T-helper 22 cell (primary cell): ENCODE measurements at regions not wholly inside any gene's neighbourhood (a gene's known extent, or its start where the extent isn't known, plus 50 kb on each side); places are given as distances from the start of the nearest gene placed in this dataset.
"Not testable (repeated sequence)": the region's sequence is repeated elsewhere in the genome, so short reads cannot be mapped to it uniquely, and the experiment has no call there.

ENCODE experiments used
- DNase-seq: peaks from one replicate; pipeline ENCODE4 v3.0.0-alpha.2; 2020; ENCODE audit warnings: low read depth

DNA sequence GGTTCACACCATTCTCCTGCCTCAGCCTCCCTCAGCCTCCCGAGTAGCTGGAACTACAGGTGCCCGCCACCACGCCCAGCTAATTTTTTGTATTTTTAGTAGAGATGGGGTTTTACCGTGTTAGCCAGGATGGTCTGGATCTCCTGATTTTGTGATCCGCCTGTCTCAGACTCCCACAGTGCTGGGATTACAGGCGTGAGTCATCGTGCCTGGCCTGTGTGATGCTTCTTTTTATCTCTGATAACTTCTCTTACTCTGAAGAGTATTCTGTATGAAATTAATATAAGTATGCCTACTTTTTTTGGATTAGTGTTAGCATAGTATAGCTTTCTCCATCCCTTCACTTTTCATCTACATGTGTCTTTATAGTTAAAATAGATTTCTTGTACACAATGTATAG, 180.8 kb upstream of the GALNT15 start:
- not testable (repeated sequence) for DNase-seq

DNA sequence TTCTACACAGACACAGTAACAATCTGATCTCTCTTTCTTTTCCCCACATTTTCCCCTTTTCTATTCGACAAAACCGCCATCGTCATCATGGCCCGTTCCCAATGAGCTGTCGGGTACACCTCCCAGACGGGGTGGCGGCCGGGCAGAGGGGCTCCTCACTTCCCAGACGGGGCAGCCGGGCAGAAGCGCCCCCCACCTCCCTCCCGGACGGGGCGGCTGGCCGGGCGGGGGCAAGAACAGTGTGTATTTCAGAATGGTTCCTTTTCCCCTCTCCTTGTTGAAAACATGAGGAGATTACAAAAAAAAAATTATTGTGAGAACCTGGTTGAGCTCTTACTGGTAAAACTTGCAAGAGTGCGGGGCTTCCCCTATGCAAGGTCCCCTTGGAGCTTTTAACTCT, 178.0 kb upstream of the GALNT15 start:
- not testable (repeated sequence) for DNase-seq

DNA sequence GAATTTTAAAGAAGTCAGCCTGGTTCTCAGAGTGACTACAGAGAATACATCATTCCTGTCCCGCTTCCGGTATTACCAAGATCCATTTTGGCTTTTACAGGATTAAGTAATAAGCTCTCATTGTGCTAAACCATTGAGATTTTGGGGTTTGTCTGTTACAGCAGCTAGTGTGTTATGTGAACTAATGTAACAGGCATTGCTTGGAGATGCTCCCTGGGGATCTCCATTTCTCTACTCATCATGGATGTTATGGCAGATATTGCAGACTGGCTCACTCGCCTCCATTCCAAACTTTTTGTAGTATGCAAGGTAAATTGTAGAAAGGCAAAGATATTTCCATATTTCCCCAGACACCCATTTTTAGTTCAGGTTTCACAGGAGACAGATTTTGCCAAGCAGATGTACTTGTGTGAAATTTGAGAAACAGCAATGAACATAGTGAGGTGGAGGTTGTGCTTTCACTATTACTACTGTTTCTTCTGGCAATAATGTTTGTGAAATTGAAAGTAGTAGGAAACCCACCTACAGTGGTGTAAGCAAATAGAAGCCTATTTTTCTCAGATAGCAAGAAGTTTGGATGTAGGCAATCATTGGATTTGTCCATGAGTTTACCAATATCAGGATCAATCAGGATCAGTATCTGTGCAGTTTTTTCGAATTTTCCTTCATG, 177.1 kb upstream of the GALNT15 start:
- no peak for DNase-seq

DNA sequence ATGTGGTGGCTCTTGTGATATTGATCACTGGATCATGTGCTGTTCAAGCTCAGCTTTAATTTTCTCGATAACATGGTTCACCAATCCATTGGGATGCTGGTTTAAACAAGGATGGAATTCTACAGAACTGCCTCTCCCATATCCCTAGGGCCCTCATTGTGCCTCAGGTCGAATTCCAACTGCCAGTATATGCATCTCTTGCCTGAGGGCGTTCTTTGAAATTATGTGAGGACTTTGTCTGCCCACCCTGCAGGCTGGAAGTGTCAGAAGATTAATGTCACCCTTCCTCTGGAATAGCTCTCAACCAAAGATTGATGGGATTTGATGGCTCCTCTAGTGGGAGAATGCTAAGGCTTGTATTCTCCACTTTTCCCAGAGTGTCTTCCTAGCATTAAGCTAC, 175.6 kb upstream of the GALNT15 start:
- DNase-seq = no peak

DNA sequence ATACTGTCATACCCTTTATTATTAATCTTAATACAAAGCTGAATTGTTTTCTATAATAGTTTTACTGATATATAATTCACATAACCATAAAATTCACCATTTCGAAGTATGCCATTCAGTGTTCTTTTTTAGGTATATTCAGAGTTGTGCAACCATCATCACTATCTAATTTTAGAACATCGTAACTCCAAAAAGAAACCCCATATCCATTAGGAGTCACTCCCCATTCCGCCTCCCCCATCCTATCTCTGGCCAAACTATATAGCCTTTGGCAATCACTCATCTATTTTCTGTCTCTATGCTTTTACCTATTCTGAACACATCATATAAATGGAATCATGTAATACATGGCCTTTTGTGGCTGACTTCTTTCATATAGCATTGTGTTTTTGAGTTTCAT, 169.7 kb upstream of the GALNT15 start:
- no peak for DNase-seq

DNA sequence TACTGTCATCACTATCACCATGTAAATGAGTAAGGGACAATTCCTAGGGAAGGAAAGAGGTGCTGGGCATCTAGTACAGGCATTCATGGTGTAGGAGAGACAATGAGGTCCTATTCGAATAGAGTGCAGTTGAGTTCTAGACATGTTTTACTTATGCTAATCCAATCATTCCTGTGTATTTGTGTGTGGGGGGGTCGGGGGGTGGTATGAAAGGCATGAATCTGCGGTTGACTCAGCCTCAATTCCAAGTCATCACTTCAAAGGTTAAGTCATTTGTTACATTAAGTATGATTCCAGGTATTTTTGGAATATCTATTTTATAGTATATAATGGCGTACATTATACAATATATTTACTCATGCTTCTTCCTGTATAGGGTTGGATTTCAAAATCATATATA, 163.1 kb upstream of the GALNT15 start:
- no peak for DNase-seq

DNA sequence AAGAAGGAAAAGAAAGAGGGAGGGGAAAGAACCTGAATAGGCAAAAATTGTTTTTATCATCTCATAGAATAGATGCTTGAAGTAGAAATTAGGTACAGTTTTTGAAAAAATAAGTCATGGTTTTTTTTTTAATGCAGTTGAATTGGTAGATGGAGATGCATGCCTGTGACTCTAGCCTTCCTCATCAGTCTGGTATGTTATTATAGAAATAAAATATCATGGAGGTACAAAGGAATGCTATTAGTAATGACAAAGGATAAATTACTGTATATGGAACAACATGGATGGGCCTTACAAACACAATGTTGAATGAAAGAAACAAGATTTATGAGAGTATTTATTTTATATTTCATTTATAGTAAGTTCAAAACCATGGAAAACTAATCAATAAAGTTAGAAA, 162.4 kb upstream of the GALNT15 start:
- no peak for DNase-seq

DNA sequence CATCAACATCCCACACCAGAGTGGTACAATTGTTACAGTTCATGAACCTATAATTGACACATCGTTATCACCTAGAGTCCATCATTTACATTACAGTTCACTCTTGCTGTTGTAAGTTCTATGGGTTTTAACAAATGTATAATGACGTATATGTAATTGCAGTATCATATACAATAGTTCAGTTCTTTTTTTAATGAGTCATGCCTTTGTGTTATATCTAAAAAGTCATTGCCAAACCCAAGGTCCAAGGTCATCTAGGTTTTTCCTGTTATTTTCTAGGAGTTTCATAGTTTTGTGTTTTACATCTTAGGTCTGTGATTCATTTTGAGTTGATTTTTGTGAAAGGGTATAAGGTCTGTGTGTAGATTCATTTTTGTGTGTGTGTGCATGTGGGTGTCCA, 160.9 kb upstream of the GALNT15 start:
- DNase-seq = no peak

DNA sequence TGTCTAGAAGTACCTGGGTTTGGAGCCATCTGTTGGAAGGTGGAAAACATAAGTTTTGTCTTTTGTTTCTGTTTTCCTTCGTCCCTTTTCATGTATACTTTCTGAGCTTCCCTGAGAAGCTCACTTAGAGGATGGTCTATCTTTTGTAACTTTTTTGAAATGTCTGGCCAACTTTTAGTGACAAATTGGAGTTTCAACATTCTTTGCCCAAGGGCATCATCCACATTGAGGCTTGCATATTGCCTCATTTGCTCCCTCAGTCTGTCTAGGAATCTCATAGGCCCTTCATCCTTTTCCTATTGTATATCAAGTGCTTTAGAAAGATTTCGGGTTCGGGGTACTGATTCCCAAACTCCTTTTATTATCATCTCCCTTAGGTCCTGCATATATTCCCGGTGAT, 152.7 kb upstream of the GALNT15 start:
- not testable (repeated sequence) for DNase-seq

DNA sequence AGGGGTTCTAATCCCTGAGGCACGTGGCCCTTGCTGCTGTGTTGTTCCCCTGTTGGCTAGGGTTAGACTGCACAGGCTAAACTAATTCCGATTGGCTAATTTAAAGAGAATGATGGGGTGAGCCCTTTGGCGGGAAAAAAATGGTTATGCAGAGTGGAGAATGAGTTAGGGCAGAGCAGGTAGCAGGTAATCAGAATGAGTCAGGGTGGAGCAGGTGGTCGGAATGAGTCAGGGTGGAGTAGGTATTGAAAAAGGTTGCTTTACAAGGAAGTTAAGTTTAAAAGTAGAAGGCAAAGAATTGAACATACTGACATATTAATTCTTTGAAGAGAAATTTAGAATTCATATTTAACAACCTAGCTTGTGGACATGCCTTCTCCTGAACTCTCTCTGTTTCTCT, 150.6 kb upstream of the GALNT15 start:
- not testable (repeated sequence) for DNase-seq

DNA sequence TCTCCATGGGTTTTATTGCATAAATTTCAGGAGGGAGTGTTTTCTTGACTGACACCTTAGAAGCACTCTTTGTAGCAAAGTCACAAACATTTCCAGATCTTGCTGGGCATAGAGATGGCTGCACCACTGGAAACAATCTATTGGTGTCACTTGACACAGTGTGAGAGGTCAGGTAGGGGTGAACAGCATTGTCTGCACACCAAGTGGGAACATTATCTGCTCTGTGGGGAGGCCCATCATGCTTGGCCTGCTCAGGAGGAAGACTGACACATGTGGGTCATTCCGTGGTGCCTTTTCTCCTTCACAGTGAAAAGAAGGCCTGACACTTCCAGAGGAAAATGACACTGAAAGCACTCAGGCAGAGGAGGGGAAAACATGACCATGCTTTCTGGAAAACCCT, 149.9 kb upstream of the GALNT15 start:
- DNase-seq = no peak

DNA sequence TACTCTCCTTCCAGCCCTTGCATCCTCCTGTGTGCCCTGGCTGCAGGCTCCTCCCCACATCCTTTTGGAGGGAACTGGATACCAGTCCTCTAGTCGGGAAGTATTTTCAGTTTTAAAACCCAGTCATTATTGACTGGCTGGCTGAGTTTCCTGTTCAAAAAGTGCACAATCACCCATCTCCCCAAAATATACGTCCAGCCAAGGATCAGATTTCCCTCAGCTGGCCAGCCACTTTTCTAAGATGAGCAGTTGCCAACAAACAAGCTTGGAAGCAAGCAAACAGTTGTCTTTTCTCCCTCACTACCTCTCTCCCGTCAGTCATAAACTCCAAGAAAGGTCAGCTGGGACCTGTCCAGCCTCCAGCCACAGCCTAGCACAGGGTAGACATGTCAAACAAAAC, 147.7 kb upstream of the GALNT15 start:
- no peak for DNase-seq

DNA sequence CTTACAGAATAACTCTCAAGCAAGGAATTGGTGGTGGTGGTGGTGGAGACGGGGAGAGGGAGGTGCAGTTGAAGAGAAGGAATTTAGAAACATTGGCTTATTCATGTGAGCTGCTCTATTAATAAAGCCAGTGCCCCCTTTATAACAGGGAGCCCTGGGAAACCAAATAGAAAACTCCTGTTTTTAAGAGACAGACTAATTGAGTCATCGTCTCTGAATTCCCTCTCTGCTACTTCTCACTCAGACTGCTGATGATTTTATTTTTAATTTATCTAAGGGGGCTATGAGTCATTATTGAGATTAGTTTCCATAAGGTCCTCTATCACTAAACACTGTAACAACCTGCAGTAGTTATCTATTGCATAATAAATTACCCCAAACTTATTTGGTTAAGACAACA, 145.9 kb upstream of the GALNT15 start:
- no peak for DNase-seq

DNA sequence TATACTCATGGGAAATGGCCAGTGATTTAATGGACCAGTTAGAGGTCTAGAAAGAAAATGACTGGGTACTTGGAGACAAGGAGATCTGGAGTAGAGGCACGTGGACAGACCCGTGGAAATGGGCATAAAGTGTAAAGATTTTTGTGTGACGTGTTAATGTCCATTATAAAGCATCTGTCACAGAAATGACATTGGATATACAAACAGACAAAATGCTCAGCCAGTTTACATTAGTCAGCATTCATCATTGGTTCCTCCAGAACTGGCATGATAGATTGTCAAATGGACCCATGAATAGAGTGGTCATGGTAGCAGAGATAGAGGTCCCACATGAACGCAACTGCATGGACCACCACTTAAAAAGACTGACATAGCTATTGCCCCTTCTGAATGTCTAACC, 144.1 kb upstream of the GALNT15 start:
- DNase-seq = no peak

DNA sequence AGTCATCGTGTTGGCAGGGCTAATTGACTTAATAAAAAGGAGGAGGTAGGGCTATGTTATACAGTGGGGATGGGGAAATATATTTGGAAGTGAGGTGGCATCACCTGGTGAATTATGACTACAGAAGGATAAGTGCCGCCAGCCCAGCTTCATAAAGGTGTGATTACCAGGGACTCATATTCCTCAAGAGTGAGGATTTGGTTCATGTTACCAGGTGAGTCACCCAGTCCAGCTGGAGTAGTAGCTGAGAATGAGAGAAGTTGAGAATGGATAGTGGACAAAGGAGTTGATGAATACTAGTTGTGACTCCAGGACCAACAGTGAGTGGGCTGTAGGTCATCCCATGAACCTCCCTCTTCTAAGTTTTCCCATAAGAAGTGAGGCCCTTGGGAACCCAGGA, 143.0 kb upstream of the GALNT15 start:
- no peak for DNase-seq

DNA sequence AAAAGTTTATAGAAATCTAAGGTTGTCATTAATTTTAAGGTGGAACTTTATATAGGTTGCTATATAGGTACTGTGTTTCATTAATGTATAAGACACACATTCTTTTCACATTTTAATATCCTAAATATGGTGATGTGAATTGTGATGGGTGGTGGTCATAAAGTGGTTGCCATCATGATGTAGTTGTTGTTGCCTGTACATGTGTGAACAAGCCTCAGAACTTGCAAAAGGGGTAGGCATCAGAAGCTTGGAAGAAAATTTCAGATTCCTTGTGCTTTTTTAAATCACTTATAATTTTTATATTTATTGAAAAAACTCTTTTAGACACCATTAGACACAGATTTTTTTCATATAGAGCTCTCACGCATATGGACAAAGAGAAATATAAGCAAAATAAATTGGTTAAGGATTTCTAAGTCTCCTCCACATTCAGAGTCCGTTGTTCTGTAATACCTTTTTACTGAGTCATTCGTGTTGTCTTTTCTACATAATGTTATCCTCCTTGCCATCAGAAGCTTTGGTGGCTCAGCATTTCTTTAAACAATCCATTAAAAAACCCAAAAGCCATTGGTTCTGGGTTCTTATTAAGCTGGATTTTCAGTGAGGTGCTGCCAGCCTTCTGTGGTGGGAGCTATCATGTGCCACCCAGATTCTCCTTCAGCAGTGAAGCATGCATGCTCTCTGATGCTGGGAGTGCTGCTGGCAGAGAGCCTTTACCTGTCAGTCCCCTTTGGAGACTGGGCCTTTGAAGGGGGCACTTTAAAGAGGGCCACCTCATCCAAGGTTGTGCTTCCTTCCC, 140.4 kb upstream of the GALNT15 start:
- no peak for DNase-seq

DNA sequence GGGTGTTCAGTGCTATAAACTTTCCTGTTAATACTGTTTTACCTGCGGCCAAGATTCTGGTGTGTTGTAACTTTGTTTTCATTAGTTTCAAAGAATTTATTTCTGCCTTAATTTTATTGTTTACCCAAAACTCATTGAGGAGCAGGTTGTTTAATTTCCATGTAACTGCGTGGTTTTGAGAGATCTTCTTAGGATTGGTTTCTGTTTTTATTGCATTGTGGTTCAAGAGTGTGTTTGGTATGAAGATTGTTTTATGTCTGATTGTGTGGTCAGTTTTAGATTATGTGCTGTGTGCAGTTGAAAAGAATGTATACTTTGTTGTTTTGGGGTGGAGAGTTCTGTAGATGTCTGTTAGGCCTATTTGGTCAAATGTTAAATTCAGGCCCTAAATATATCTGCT, 133.5 kb upstream of the GALNT15 start:
- DNase-seq = no peak

DNA sequence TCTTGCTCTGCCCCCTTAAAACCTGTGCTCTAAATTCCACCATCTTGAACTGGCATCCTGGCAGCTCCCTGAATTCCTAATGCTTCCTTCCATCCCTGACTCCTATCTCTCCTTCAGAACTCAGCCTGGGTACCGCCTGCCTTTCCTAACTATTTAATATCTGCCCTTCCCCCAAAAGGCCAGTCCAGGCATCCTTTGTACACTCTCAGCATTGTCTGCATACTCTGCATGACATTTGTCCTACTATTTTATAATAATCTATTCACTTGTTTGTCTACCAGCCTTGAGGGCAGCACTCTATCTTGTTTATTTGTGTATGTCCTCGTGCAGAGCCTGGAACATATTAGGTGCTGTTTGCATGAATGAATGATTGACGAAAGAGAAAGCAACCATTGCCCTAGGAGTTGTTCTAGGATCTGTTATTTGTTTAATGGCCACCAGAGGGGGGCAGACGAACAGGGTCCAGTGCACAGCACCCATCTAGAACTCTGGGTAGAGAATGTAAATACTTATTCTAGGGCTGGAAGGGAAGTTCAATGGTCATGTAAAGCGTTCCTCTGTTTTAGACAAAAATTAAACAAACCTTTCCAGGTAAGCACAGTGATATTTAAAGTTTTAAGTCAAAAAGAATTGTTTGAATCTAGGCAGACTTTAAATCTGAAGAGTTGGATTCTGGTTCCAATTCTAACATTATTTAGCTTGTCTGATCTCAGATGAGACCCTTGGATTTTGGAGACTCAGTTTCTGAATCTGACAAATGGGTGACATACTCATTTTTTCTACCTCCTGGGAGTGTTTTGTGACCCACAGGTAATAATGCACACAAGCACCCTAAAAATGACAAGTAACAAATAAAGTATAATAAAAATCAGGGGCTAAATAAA, 125.8 kb upstream of the GALNT15 start:
- no peak for DNase-seq

DNA sequence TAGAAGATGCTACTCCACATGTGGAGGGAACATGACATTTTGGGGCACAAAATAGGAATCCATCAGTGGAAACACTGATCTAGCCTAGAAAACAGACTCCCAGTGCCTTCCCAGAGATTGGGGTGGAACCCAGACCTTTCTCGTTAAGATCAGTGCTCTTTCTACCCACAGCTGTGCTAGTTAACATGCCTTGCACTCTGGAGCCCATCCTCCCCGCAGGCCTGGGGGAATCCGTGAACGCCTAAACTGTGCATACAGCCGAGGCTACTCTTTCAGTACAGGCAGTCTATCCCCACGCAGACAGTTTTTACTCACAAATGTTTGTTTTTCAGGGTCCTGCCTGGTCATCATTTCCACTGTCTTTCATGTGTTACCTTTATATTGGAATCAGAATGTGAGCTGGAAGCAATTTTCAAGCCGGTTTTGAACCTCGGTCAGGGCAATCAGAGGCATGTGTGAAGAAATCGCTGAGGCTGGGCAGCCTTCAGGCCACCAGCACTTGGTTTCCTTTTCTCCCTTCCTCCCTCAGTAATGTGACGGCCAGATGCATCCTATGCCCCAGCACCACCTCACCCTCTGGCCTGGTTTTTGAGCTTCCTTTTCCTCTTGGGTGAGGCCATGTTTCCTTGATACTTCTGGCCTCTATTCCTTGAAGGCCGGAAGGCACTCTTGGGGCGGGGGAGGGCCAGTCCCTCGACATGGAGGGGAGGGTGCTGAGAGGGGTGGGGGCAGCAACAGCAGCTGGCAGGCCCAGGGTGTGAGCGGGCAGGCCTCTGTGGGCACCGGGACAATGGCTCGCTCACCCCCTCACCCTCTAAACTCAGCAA, 123.6 kb upstream of the GALNT15 start:
- DNase-seq = no peak

DNA sequence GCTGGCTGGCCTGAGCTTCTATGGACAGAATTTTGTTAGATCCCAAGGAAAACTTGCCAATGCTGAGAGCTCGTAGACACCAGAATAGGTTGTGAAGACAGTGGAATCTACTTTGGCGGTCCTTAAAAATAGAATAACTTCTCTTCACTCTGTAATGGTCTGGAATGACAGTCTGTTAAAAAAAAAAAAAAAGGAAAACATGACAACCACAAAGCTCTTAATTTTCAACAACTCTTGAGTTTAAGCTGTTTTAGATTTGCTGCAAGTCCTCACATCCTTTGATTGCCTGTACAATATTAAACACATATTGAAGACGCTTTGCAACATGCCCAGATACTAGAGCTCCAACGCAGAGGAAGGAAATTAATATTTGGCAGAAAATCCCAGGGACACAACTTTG, 122.8 kb upstream of the GALNT15 start:
- DNase-seq = no peak

DNA sequence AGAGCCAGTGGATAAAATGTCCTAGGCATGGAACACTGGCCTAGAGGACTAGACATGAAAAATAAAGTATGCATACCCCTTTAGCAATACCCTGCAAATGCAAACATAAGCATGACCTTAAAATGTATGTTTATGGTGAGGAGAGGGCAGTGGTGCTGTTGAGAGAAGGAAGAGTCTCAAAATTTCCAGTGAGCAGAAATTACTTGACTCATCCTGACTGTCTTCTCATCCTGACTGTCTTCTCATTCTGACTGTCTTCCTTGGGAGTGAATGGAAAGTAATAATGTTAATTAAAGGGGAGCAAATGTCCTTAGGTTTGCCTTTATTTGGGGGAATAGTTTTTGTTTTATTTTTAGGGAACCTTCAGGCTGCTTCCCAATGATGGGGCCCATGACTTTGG, 121.5 kb upstream of the GALNT15 start:
- no peak for DNase-seq

DNA sequence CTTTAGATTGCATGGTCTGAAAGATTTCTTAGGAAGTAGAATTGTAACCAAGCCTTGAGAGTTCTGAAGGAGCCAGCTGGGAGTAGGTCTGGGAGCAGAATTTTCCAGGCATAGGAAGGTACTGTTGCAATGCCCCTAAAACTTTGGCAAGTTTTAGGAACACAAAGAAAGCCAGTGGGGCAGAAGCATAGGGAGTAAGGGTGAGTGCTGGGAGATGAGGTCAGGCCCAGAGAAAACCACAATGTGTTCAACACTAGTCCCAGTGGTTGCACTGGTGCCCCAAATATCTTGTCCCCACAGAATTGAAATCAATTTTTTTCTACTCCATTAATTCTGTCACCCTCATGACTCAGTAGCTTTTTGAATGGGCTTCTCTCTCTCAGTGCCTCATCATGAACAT, 120.7 kb upstream of the GALNT15 start:
- DNase-seq = no peak
